HEK293 (cell line): ENCODE measurements at regions not wholly inside any gene's neighbourhood (a gene's known extent, or its start where the extent isn't known, plus 50 kb on each side); places are given as distances from the start of the nearest gene placed in this dataset.

Source experiments
- CTCF ChIA-PET: fragments of 350-600 bp; formaldehyde crosslinking; extraction: SDS; loops from one replicate; lab custom pipeline; 2021; ENCODE audit warnings: antibody characterized with exemption; lab: Yijun Ruan, JAX
- POLR2A ChIA-PET: fragments of 300-600 bp; formaldehyde crosslinking; extraction: SDS; loops from one replicate; lab custom pipeline; 2020; ENCODE audit warnings: antibody characterized with exemption, inconsistent platforms; lab: Yijun Ruan, JAX
- H3K27ac ChIP-seq: fragments of 200-500 bp; sonication (Bioruptor generic); 2 replicates; pipeline ENCODE4 v1.5.1; 2014; ENCODE audit warnings: low read depth, low read length, control low read depth, inconsistent platforms; ENCODE audit errors: extremely low read depth
- H3K36me3 ChIP-seq, 2 experiments: fragments of 200-500 bp in 1 of 2; sonication (Bioruptor generic) in 1 of 2; 1 replicate in 1 of 2; 2 replicates in 1 of 2; pipeline ENCODE4 v1.5.1; 2014 to 2017; ENCODE audit warnings: inconsistent platforms in 2 of 2, low read length in 2 of 2; ENCODE audit not compliant: control insufficient read depth in 2 of 2, insufficient read depth in 1 of 2
- H3K4me1 ChIP-seq: fragments of 200-500 bp; sonication (Bioruptor generic); 2 replicates; pipeline ENCODE4 v1.5.1; 2014; ENCODE audit warnings: mild to moderate bottlenecking, low read length, inconsistent platforms; ENCODE audit not compliant: control insufficient read depth, insufficient read depth
- H3K4me3 ChIP-seq: 2 replicates; pipeline ENCODE4 v1.5.1; 2011; ENCODE audit warnings: low read depth, mild to moderate bottlenecking, control low read depth, low read length, moderate library complexity
- H3K9me3 ChIP-seq: fragments of 200-500 bp; sonication (Bioruptor generic); 2 replicates; pipeline ENCODE4 v1.5.1; 2014; ENCODE audit warnings: low read depth, low read length, inconsistent platforms; ENCODE audit not compliant: control insufficient read depth, insufficient read depth
- BCL11B ChIP-seq: fragments of 450-650 bp; formaldehyde crosslinking; IDR thresholded peaks from 2 replicates; pipeline ENCODE4 v1.5.1; 2016; ENCODE audit warnings: low read depth, missing biosample characterization, missing genetic modification characterization
- FEZF1 ChIP-seq: fragments of 450-650 bp; formaldehyde crosslinking; IDR thresholded peaks from 2 replicates; pipeline ENCODE4 v1.5.1; 2016; ENCODE audit warnings: missing biosample characterization, missing genetic modification characterization
- IKZF3 ChIP-seq: fragments of 450-650 bp; IDR thresholded peaks from 2 replicates; pipeline ENCODE4 v1.5.0; 2018; ENCODE audit warnings: missing biosample characterization, mild to moderate bottlenecking, missing genetic modification characterization, moderate library complexity
- INSM2 ChIP-seq: fragments of 450-650 bp; formaldehyde crosslinking; IDR thresholded peaks from 2 replicates; pipeline ENCODE4 v1.5.1; 2016; ENCODE audit warnings: missing biosample characterization, missing genetic modification characterization
- KLF10 ChIP-seq: fragments of 450-650 bp; IDR thresholded peaks from 2 replicates; pipeline ENCODE4 v1.5.1; 2018; ENCODE audit warnings: missing biosample characterization, mild to moderate bottlenecking, missing genetic modification characterization
- MEIS1 ChIP-seq: sonication (generic); formaldehyde crosslinking; IDR thresholded peaks from 2 replicates; pipeline ENCODE4 v1.8.1; 2022; ENCODE audit warnings: missing genetic modification reagents, mild to moderate bottlenecking, borderline replicate concordance
- PATZ1 ChIP-seq: fragments of 450-650 bp; formaldehyde crosslinking; IDR thresholded peaks from 2 replicates; pipeline ENCODE4 v1.5.1; 2016; ENCODE audit warnings: missing biosample characterization, missing genetic modification characterization
- ZBTB20 ChIP-seq: fragments of 450-650 bp; formaldehyde crosslinking; IDR thresholded peaks from 2 replicates; pipeline ENCODE4 v1.5.1; 2016; ENCODE audit warnings: missing biosample characterization, missing genetic modification characterization
- ZBTB8A ChIP-seq: fragments of 450-650 bp; formaldehyde crosslinking; IDR thresholded peaks from 2 replicates; pipeline ENCODE4 v1.5.1; 2016; ENCODE audit warnings: missing biosample characterization, missing genetic modification characterization
- ZNF138 ChIP-seq: fragments of 450-650 bp; formaldehyde crosslinking; IDR thresholded peaks from 2 replicates; pipeline ENCODE4 v1.5.1; 2016; ENCODE audit warnings: missing biosample characterization, missing genetic modification characterization, borderline replicate concordance
- ZNF16 ChIP-seq: fragments of 450-650 bp; formaldehyde crosslinking; IDR thresholded peaks from 2 replicates; pipeline ENCODE4 v1.5.1; 2016; ENCODE audit warnings: low read depth, missing biosample characterization, missing genetic modification characterization
- ZNF175 ChIP-seq: fragments of 450-650 bp; formaldehyde crosslinking; IDR thresholded peaks from 2 replicates; pipeline ENCODE4 v1.5.1; 2016; ENCODE audit warnings: missing biosample characterization, missing genetic modification characterization
- ZNF19 ChIP-seq: fragments of 450-650 bp; formaldehyde crosslinking; IDR thresholded peaks from 2 replicates; pipeline ENCODE4; 2016; ENCODE audit warnings: missing biosample characterization, missing genetic modification characterization, low read depth
- ZNF248 ChIP-seq: fragments of 450-650 bp; formaldehyde crosslinking; IDR thresholded peaks from 2 replicates; pipeline ENCODE4 v1.5.1; 2017; ENCODE audit warnings: missing biosample characterization, missing genetic modification characterization
- ZNF266 ChIP-seq: fragments of 450-650 bp; formaldehyde crosslinking; IDR thresholded peaks from 2 replicates; pipeline ENCODE4 v1.5.1; 2016; ENCODE audit warnings: missing biosample characterization, missing genetic modification characterization, low read depth
- ZNF350 ChIP-seq: fragments of 450-650 bp; formaldehyde crosslinking; IDR thresholded peaks from 2 replicates; pipeline ENCODE4 v1.5.0; 2017; ENCODE audit warnings: missing biosample characterization, mild to moderate bottlenecking, missing genetic modification characterization
- ZNF398 ChIP-seq: fragments of 450-650 bp; formaldehyde crosslinking; IDR thresholded peaks from 2 replicates; pipeline ENCODE4 v1.5.1; 2017; ENCODE audit warnings: missing biosample characterization, missing genetic modification characterization
- ZNF404 ChIP-seq: fragments of 450-650 bp; formaldehyde crosslinking; IDR thresholded peaks from 2 replicates; pipeline ENCODE4 v1.5.1; 2017; ENCODE audit warnings: missing biosample characterization, missing genetic modification characterization
- ZNF416 ChIP-seq: fragments of 450-650 bp; formaldehyde crosslinking; IDR thresholded peaks from 2 replicates; pipeline ENCODE4 v1.5.1; 2016; ENCODE audit warnings: missing biosample characterization, missing genetic modification characterization
- ZNF521 ChIP-seq: fragments of 450-650 bp; formaldehyde crosslinking; IDR thresholded peaks from 2 replicates; pipeline ENCODE4 v1.5.1; 2017; ENCODE audit warnings: missing biosample characterization, mild to moderate bottlenecking, missing genetic modification characterization
- ZNF549 ChIP-seq: fragments of 450-650 bp; IDR thresholded peaks from 2 replicates; pipeline ENCODE4 v1.5.1; 2018; ENCODE audit warnings: missing biosample characterization, missing genetic modification characterization, mild to moderate bottlenecking, inconsistent platforms, moderate library complexity
- ZNF623 ChIP-seq: fragments of 450-650 bp; formaldehyde crosslinking; IDR thresholded peaks from 2 replicates; pipeline ENCODE4 v1.5.1; 2016; ENCODE audit warnings: missing biosample characterization, missing genetic modification characterization
- ZNF654 ChIP-seq: fragments of 450-650 bp; formaldehyde crosslinking; IDR thresholded peaks from 2 replicates; pipeline ENCODE4 v1.5.1; 2016; ENCODE audit warnings: low read depth, missing biosample characterization, missing genetic modification characterization
- ZNF76 ChIP-seq: fragments of 450-650 bp; formaldehyde crosslinking; IDR thresholded peaks from 2 replicates; pipeline ENCODE4; 2016; ENCODE audit warnings: low read depth, missing biosample characterization, missing genetic modification characterization, borderline replicate concordance
- ZNF785 ChIP-seq: fragments of 450-650 bp; formaldehyde crosslinking; IDR thresholded peaks from 2 replicates; pipeline ENCODE4 v1.5.1; 2016; ENCODE audit warnings: missing biosample characterization, missing genetic modification characterization
- ZSCAN16 ChIP-seq: fragments of 450-650 bp; formaldehyde crosslinking; IDR thresholded peaks from 2 replicates; pipeline ENCODE4 v1.5.1; 2016; ENCODE audit warnings: missing biosample characterization, missing genetic modification characterization
- ZSCAN30 ChIP-seq: fragments of 450-650 bp; IDR thresholded peaks from 2 replicates; pipeline ENCODE4 v1.5.1; 2018; ENCODE audit warnings: missing biosample characterization, mild to moderate bottlenecking, missing genetic modification characterization, moderate library complexity
- TF ChIP-seq, protein P1 (sequence below): fragments of 450-650 bp; formaldehyde crosslinking; IDR thresholded peaks from 2 replicates; pipeline ENCODE4 v1.5.1; 2017; ENCODE audit warnings: missing biosample characterization, missing genetic modification characterization
- TF ChIP-seq, protein P2 (sequence below): fragments of 450-650 bp; formaldehyde crosslinking; IDR thresholded peaks from 2 replicates; pipeline ENCODE4 v1.5.1; 2016; ENCODE audit warnings: missing biosample characterization, missing genetic modification characterization

- TF ChIP-seq ZNF654 = no peak
Measured at GRCh38 chr2:173652311-173652710, 297.6 kb downstream of the CDCA7 start (continued).

- ChIA-PET POLR2A (no interaction called here), CTCF (no interaction called here)
- Histone ChIP-seq H3K4me1 (peaks cover 9% of the 10 kb centered on the region), H3K9me3 (no peaks in the 10 kb centered on the region), H3K4me3 (no peak overlapping the region), H3K27ac (peak overlapping the region; percentile 38; the same call in 1 of the 2 replicates), H3K36me3 (no peaks in the 10 kb centered on the region)
- peak; percentile 95 for TF ChIP-seq FEZF1
- no peak for TF ChIP-seq ZSCAN16
- TF ChIP-seq ZNF248 (tag by site-specific recombination) = no peak
- no peak for TF ChIP-seq ZNF398 (tag by site-specific recombination)
- TF ChIP-seq ZNF350 = no peak
- no peak for TF ChIP-seq BCL11B (tag by site-specific recombination)
- no peak for TF ChIP-seq ZNF266 (tag by site-specific recombination)
- no peak for TF ChIP-seq ZNF404 (tag by site-specific recombination)
- peak; percentile 40; the same call in 1 of the 2 replicates for TF ChIP-seq KLF10 (tag by site-specific recombination)
- TF ChIP-seq ZNF16 (tag by site-specific recombination) = no peak
- TF ChIP-seq, protein P1, sequence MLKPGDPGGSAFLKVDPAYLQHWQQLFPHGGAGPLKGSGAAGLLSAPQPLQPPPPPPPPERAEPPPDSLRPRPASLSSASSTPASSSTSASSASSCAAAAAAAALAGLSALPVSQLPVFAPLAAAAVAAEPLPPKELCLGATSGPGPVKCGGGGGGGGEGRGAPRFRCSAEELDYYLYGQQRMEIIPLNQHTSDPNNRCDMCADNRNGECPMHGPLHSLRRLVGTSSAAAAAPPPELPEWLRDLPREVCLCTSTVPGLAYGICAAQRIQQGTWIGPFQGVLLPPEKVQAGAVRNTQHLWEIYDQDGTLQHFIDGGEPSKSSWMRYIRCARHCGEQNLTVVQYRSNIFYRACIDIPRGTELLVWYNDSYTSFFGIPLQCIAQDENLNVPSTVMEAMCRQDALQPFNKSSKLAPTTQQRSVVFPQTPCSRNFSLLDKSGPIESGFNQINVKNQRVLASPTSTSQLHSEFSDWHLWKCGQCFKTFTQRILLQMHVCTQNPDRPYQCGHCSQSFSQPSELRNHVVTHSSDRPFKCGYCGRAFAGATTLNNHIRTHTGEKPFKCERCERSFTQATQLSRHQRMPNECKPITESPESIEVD (tag by site-specific recombination) = peak; percentile 81
- TF ChIP-seq ZNF549 (tag by site-specific recombination) = no peak
- 0 out of 2 replicates have a peak, but pooled peaks have one; percentile 14 for TF ChIP-seq IKZF3 (tag by site-specific recombination)
- TF ChIP-seq, protein P2, sequence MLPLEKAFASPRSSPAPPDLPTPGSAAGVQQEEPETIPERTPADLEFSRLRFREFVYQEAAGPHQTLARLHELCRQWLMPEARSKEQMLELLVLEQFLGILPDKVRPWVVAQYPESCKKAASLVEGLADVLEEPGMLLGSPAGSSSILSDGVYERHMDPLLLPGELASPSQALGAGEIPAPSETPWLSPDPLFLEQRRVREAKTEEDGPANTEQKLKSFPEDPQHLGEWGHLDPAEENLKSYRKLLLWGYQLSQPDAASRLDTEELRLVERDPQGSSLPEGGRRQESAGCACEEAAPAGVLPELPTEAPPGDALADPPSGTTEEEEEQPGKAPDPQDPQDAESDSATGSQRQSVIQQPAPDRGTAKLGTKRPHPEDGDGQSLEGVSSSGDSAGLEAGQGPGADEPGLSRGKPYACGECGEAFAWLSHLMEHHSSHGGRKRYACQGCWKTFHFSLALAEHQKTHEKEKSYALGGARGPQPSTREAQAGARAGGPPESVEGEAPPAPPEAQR (tag by site-specific recombination) = no peak
- TF ChIP-seq ZNF623 (tag by site-specific recombination) = no peak
- peak; percentile 32; the same call in 1 of the 2 replicates for TF ChIP-seq ZBTB20 (tag by site-specific recombination)
- no peak for TF ChIP-seq ZNF785 (tag by site-specific recombination)
- 0 out of 2 replicates have a peak, but pooled peaks have one; percentile 40 for TF ChIP-seq ZBTB8A (tag by site-specific recombination)
- no peak for TF ChIP-seq PATZ1 (tag by site-specific recombination)
- no peak for TF ChIP-seq ZNF521 (tag by site-specific recombination)
- TF ChIP-seq ZSCAN30 = no peak
- no peak for TF ChIP-seq ZNF138
- TF ChIP-seq ZNF76 (tag by site-specific recombination) = no peak
- no peak for TF ChIP-seq MEIS1
- TF ChIP-seq ZNF416 (tag by site-specific recombination) = no peak
- TF ChIP-seq ZNF19 = no peak
- TF ChIP-seq INSM2 (tag by site-specific recombination) = peak; percentile 54; the same call in 1 of the 2 replicates
- no peak for TF ChIP-seq ZNF175 (tag by site-specific recombination)
Measured at GRCh38 chr2:173652767-173653431, 298.2 kb downstream of the CDCA7 start.
